HUES64 (cell line): ENCODE measurements at regions not wholly inside any gene's neighbourhood (a gene's known extent, or its start where the extent isn't known, plus 50 kb on each side); places are given as distances from the start of the nearest gene placed in this dataset.
"Not testable (repeated sequence)": the region's sequence is repeated elsewhere in the genome, so short reads cannot be mapped to it uniquely, and the experiment has no call there.

ENCODE experiments used
- H3K27ac ChIP-seq: 2 replicates; pipeline ENCODE4 v1.7.0; 2013; ENCODE audit warnings: low read depth, low read length, inconsistent platforms
- H3K27me3 ChIP-seq: 2 replicates; pipeline ENCODE4 v1.6.1; 2013; ENCODE audit warnings: mild to moderate bottlenecking, low read length; ENCODE audit not compliant: insufficient read depth
- H3K36me3 ChIP-seq: 2 replicates; pipeline ENCODE4 v1.6.1; 2013; ENCODE audit warnings: mild to moderate bottlenecking, low read length; ENCODE audit not compliant: insufficient read depth
- H3K4me1 ChIP-seq: 2 replicates; pipeline ENCODE4 v1.6.1; 2013; ENCODE audit warnings: mild to moderate bottlenecking, low read length, moderate library complexity; ENCODE audit not compliant: insufficient read depth
- H3K4me3 ChIP-seq: 2 replicates; pipeline ENCODE4 v1.5.1; 2013; ENCODE audit warnings: mild to moderate bottlenecking, low read length, moderate library complexity
- H3K9ac ChIP-seq: 2 replicates; pipeline ENCODE4 v1.6.1; 2013; ENCODE audit warnings: mild to moderate bottlenecking, low read depth, low read length
- H3K9me3 ChIP-seq: 2 replicates; pipeline ENCODE4 v1.6.1; 2013; ENCODE audit warnings: low read depth, low read length; ENCODE audit not compliant: insufficient read depth
- WGBS: fragments of 150-250, 120-280 bp; methylation state at CpG from one replicate; pipeline ENCODE4 v1.1.7; 2013; ENCODE audit warnings: missing lambda C conversion rate; 5-methylcytosine and 5-hydroxymethylcytosine counted together

DNA sequence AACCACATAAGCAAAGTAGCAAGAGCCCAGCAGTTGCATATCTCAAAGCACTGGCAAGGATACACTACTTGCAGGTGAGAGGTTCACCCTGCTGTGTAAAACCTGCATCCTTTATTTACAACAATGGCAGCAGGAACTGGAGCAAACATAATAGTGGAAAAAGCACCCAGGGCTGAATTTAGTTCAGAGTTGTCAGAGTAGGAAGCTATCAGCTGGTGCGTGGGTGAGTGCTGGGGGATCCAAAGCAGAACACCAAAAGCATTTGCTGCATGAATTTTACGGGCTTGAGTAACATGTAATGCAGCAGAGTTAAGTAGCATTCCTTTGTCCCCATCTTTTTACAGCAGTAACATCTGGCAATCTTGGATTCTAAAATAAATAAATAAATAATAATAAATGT is 73.5 kb upstream of the SRD5A2 start:
- Histone ChIP-seq H3K9me3 (no peaks in the 10 kb centered on the region), H3K27ac (no peak overlapping the region), H3K4me3 (no peak overlapping the region), H3K36me3 (no peaks in the 10 kb centered on the region), H3K27me3 (no peaks in the 10 kb centered on the region), H3K9ac (no peak overlapping the region), H3K4me1 (no peaks in the 10 kb centered on the region)
- 94% methylated on average over 2 of the region's 2 CpGs for WGBS

- Histone ChIP-seq H3K4me1 (no peaks in the 10 kb centered on the region), H3K36me3 (no peaks in the 10 kb centered on the region), H3K4me3 (no peak overlapping the region), H3K27ac (no peak overlapping the region), H3K27me3 (no peaks in the 10 kb centered on the region), H3K9ac (no peak overlapping the region), H3K9me3 (no peaks in the 10 kb centered on the region)
- WGBS = 95% methylated on average over 6 of the region's 6 CpGs
These were observed 71.0 kb upstream of the SRD5A2 start for GRCh38 chr2:31651736-31652135.

- no peaks in the 10 kb centered on the region for H3K9me3 ChIP-seq
- H3K27me3 ChIP-seq = no peaks in the 10 kb centered on the region
- WGBS = 96% methylated on average over 2 of the region's 2 CpGs
- no peak overlapping the region for H3K27ac ChIP-seq
- H3K9ac ChIP-seq = no peak overlapping the region
- no peak overlapping the region for H3K4me3 ChIP-seq
- H3K36me3 ChIP-seq = no peaks in the 10 kb centered on the region
- no peaks in the 10 kb centered on the region for H3K4me1 ChIP-seq
These were observed 70.5 kb upstream of the SRD5A2 start for GRCh38 chr2:31651267-31651666.

DNA sequence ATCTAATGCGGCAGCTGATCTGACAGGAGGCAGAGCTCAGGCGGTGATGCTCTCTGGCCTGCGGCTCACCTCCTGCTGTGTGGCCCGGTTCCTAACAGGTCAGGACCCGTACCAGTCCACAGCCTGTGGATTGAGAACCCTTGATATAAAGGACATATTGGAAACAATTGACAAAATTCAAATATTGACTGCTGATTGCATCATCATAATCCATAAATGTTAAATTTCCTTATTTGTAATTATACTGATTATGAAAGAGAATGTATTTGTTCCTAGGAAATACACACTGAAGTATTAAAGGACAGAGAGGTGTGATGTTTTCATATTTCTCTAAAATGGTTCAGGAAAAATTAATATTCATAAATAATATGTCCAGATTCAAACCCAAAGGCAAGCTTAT is 63.8 kb upstream of the SRD5A2 start:
- Histone ChIP-seq H3K27me3 (0 out of 2 replicates have a peak, but pooled peaks cover 2% of the 10 kb centered on the region), H3K27ac (no peak overlapping the region), H3K9ac (no peak overlapping the region), H3K36me3 (no peaks in the 10 kb centered on the region), H3K4me1 (no peaks in the 10 kb centered on the region), H3K9me3 (no peaks in the 10 kb centered on the region), H3K4me3 (no peak overlapping the region)
- 71% methylated on average over 5 of the region's 5 CpGs for WGBS

- no peak overlapping the region for H3K27ac ChIP-seq
- no peaks in the 10 kb centered on the region for H3K36me3 ChIP-seq
- WGBS = 100% methylated on average over 1 of the region's 1 CpG
- no peak overlapping the region for H3K4me3 ChIP-seq
- 0 out of 2 replicates have a peak, but pooled peaks cover 2% of the 10 kb centered on the region for H3K27me3 ChIP-seq
- H3K9ac ChIP-seq = no peak overlapping the region
- H3K4me1 ChIP-seq = no peaks in the 10 kb centered on the region
- no peaks in the 10 kb centered on the region for H3K9me3 ChIP-seq
These were observed 62.0 kb upstream of the SRD5A2 start for GRCh38 chr2:31642707-31643106.

DNA sequence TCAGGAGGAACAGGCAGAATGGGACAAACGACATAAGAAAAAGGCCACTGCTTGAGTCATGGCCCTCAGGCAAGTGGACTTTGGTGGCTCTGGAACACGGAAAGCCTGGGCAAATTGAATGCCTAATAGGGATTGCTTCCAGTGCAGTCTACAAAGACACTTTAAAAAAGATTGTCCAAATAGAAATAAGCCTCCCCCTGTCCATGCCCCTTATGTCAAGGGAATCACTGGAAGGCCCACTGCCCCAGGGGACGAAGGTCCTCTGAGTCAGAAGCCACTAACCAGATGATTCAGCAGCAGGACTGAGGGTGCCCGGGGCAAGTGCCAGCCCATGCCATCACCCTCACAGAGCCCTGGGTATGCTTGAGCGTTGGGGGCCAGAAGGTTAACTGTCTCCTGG is 51.5 kb upstream of the SRD5A2 start:
- H3K4me1 ChIP-seq, H3K9ac ChIP-seq, H3K27ac ChIP-seq, H3K27me3 ChIP-seq, H3K9me3 ChIP-seq, H3K4me3 ChIP-seq, H3K36me3 ChIP-seq: not testable (repeated sequence)
- 77% methylated on average over 5 of the region's 5 CpGs for WGBS
